Calu3 (cell line): ENCODE measurements at regions not wholly inside any gene's neighbourhood (a gene's known extent, or its start where the extent isn't known, plus 50 kb on each side); places are given as distances from the start of the nearest gene placed in this dataset.

Experiments
- BruUV-seq: library from RNA; stranded (reverse); fragments of 400-500 nt; replicated peaks from 2 replicates; lab custom pipeline; 2021; lab: Mats Ljungman, UMichigan
- CTCF ChIA-PET: fragments of 300-600 bp; sonication (Branson Sonifier 250); formaldehyde crosslinking; loops from one replicate; lab custom pipeline; 2022; ENCODE audit warnings: antibody characterized with exemption; lab: Charles Lee
- DNase-seq: peaks from one replicate; pipeline ENCODE4 v3.0.0; 2022
- H3K27ac Mint-ChIP-seq: one replicate; pipeline ENCODE4 v1.8.0; 2022; ENCODE audit warnings: mixed read lengths; ENCODE audit not compliant: unreplicated experiment
- H3K27me3 Mint-ChIP-seq: one replicate; pipeline ENCODE4 v1.8.0; 2022; ENCODE audit warnings: mixed read lengths; ENCODE audit not compliant: unreplicated experiment
- H3K36me3 Mint-ChIP-seq: one replicate; pipeline ENCODE4 v1.8.0; 2022; ENCODE audit warnings: mild to moderate bottlenecking, moderate library complexity, mixed read lengths; ENCODE audit not compliant: insufficient read depth, unreplicated experiment
- H3K4me1 Mint-ChIP-seq: one replicate; pipeline ENCODE4 v1.8.0; 2022; ENCODE audit warnings: mild to moderate bottlenecking, low read depth, mixed read lengths; ENCODE audit not compliant: unreplicated experiment
- H3K4me3 Mint-ChIP-seq: one replicate; pipeline ENCODE4 v1.8.0; 2022; ENCODE audit warnings: mild to moderate bottlenecking, low read depth, moderate library complexity, mixed read lengths; ENCODE audit not compliant: unreplicated experiment
- H3K9me3 Mint-ChIP-seq: one replicate; pipeline ENCODE4 v1.8.0; 2022; ENCODE audit warnings: low read depth, mixed read lengths; ENCODE audit not compliant: unreplicated experiment
- CTCF ChIP-seq: fragments of 200-600 bp; IDR thresholded peaks from one replicate; pipeline ENCODE4 v1.8.0; 2022; ENCODE audit warnings: antibody characterized with exemption; ENCODE audit not compliant: unreplicated experiment
- intact Hi-C: fragments of 100-400 bp; cut with micrococcal nuclease; formaldehyde crosslinking; loops from one replicate; pipeline ENCODE4 v1.10.0; 2022; ENCODE audit not compliant: unreplicated experiment

- Mint-ChIP-seq H3K36me3 (no peaks in the 10 kb centered on the region), H3K27ac (no peak overlapping the region), H3K4me3 (no peak overlapping the region), H3K27me3 (no peaks in the 10 kb centered on the region), H3K4me1 (no peaks in the 10 kb centered on the region), H3K9me3 (peaks cover 9% of the 10 kb centered on the region)
- BruUV-seq = no TSS peak
- intact Hi-C loops = loop anchor here (10.0 kb wide), 1 partner anchor 750 kb away; no protein-coding TSS in a partner anchor
- DNase-seq = no peak
- CTCF ChIA-PET = no interaction called here
- TF ChIP-seq CTCF = no peak
Measured at GRCh38 chr7:80044796-80045195, 89.8 kb upstream of the GNAI1 start.

GRCh38 chr7:80040752-80041151, 93.9 kb upstream of the GNAI1 start:
- CTCF ChIA-PET = no interaction called here
- intact Hi-C loops = loop anchor here (10.0 kb wide), 1 partner anchor 746 kb away; no protein-coding TSS in a partner anchor
- H3K27ac Mint-ChIP-seq = no peak overlapping the region
- DNase-seq = no peak
- no TSS peak for BruUV-seq
- H3K4me1 Mint-ChIP-seq = no peaks in the 10 kb centered on the region
- H3K27me3 Mint-ChIP-seq = no peaks in the 10 kb centered on the region
- peaks cover 9% of the 10 kb centered on the region for H3K9me3 Mint-ChIP-seq
- no peaks in the 10 kb centered on the region for H3K36me3 Mint-ChIP-seq
- H3K4me3 Mint-ChIP-seq = no peak overlapping the region
- TF ChIP-seq CTCF = no peak

- CTCF ChIA-PET = no interaction called here
- DNase-seq = no peak
- Mint-ChIP-seq H3K9me3 (peaks cover 7% of the 10 kb centered on the region), H3K27ac (no peak overlapping the region), H3K36me3 (no peaks in the 10 kb centered on the region), H3K27me3 (no peaks in the 10 kb centered on the region), H3K4me3 (no peak overlapping the region), H3K4me1 (no peaks in the 10 kb centered on the region)
- intact Hi-C loops = loop anchor here (10.0 kb wide), 1 partner anchor 746 kb away; no protein-coding TSS in a partner anchor
- BruUV-seq = no TSS peak
- no peak for TF ChIP-seq CTCF
Measured at GRCh38 chr7:80040335-80040734, 94.3 kb upstream of the GNAI1 start.

GRCh38 chr7:80039251-80039884, 95.3 kb upstream of the GNAI1 start:
- TF ChIP-seq CTCF = no peak
- CTCF ChIA-PET = no interaction called here
- Mint-ChIP-seq H3K27me3 (no peaks in the 10 kb centered on the region), H3K4me3 (no peak overlapping the region), H3K4me1 (no peaks in the 10 kb centered on the region), H3K36me3 (no peaks in the 10 kb centered on the region), H3K9me3 (peaks cover 4% of the 10 kb centered on the region), H3K27ac (no peak overlapping the region)
- DNase-seq = no peak
- no TSS peak for BruUV-seq
- intact Hi-C loops = no loop called here
